DMS53 (cell line): ENCODE measurements at regions not wholly inside any gene's neighbourhood (a gene's known extent, or its start where the extent isn't known, plus 50 kb on each side); places are given as distances from the start of the nearest gene placed in this dataset.

Source experiments
- DNase-seq: peaks from one replicate; lab custom pipeline; 2025; lab: John Stamatoyannopoulos, UW

DNA sequence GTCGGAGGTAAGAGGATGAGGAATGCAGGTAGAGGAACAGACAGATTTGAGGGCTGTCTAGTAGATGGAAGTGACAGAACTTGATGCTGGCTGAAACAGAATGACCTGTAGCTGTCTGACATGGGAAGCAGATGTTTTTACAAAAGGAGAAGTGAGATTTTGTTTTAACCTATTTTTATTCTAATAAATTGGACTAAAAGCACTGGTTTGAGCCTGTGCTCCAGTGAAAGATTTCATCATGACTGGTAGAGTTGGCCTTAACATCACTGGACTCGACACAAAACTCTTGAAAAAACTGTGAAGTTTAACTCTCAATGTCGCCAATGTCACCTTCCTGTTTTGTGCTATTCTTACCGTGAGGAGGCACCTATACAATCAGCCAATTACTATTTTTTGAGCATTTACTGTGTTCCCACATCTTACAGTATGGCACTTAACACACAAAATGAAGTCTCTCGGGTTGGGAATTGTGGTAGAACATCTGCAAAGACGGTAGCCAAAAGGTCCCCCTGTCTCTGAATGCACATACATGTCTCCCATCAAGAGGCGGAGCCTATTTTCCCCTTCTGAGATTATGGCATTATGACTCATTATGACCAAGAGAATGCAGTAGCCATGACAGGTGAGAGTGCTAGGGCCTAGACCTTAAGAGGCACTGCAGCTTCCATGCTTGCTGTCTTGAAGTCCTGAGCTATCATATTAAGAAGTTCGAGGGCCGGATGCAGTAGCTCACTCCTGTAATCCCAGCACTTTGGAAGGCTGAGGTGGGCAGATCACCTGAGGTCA lies 93.2 kb downstream of the FOXF2 start:
- DNase-seq, result no peak

DNA sequence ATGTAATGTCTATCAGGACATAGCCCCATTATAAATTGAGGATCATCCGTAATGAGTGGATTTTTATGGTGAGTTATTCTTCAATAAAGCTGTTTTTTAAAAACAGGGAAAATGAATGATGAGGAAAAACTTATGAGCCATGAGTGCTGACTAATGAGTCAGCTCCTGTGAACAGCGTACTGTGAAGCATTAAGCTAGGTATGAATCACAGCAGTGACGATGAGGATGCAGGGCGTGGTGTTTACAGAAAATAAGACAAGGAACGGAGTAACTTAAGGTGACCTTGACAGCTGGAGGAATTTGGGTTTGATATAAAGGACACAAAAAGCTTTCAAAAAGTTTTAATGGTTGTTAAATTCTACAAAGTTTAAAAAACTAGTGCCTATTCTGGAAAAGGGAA lies 96.3 kb downstream of the FOXF2 start:
- DNase-seq, result no peak

DNA sequence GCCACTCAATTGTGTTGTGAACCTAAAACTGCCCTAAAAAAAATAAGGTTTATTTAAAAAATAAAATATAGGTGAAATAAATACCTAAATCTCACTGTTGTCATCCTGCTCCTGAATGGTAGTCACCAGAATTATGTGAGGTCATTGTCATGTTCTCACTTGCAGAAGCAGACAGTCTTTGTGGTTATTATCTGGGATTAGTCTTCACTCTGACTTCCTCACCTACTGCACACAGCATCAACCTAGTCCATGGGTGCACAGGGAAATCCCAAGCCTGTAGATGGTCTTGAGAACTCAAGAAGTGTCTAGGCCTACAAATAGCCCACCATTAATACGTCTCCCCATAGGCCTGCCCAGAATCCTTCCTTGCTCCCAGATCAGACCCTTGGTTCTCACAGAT lies 97.0 kb downstream of the FOXF2 start:
- DNase-seq, result no peak

DNA sequence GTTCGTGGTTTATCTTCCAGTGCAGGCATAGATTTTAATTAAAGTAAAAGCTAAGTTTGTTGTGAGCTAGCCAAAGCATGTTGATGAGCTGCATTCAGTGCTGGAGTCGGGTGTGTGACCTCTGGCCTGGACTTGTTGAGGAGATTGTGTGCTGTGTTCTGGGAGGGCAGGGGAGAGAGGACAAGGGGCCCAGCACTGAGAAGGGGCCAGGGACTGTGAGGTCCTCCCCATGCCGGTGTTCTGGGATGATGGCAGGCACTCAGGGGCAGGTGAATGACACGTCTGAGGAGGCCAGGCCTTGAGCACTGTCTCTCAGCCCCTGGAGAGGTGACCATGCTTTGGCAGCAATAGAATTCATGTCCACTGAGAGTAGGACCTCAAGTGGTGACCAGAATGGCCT lies 97.9 kb downstream of the FOXF2 start:
- DNase-seq, result no peak

DNA sequence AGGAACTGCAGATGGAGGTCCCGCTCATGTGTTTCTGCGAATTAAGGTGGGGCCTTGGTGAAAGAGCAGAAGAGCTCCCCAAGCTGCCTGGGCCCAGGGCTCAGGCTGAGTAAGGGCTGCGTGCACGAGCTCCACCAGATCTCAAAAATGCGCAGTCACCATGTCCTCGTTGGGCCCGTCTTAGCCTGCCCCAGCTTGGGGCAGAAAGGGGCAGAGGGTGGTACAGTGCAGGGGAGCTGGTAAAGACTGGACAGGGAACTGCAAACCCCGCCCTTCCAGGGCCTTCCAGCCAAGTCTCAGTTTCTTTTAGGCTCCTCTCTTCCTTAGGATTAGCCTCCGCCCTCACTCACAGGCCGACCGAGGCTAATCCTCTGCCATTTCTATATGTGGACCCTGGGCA lies 101.6 kb downstream of the FOXF2 start:
- DNase-seq, result no peak

DNA sequence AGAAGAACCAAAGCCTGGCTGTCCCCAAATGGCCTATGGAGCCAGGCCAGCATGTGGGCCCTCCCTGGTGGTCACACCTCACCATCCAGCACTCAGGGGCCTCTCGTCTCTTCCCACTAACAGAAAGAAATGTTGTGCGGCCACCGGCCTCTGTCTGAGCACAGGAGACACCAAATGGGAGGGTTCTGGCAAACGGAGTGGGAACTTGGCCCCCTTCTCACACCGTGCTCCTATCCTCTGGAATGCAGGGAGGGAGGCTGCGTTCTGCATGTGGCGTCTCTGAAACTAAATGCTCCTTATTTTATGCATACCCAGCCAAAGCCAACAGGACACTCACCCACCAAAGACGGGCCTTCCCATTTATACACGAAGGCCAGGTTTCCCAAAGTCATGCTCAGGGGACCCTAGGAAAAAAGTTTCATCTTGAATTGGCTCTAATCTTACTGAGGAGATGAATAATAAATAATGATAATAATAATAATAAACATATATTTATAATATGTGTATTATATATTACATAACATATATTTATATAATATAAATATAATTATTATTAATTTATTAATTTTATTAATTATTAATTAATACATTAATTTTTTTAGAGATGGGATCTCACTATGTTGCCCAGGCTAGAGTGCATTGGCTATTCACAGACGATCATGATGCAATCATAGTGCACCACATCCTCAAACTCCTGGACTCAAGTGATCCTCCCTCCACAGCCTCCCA lies 102.4 kb downstream of the FOXF2 start:
- no peak for DNase-seq

DNA sequence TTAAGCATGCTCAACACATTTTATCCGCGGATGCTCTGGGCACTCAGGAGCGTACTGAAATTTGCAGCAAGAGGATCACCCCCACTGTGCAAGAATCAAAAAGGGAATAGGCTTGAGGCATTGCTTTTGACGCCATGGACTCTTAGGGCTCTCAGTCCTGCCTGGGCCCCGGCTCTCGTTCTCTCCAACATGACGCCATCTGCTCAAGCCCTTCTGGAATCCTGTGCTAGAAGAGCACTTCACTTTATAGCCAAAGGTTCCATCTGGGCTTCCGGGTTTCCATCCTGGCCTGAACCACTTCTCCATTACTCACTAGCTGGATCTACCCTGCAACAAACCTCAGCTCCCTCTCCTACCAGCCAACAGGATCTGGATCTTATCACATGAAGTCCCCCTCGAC lies 105.3 kb downstream of the FOXF2 start:
- DNase-seq, result peak; percentile 29

DNA sequence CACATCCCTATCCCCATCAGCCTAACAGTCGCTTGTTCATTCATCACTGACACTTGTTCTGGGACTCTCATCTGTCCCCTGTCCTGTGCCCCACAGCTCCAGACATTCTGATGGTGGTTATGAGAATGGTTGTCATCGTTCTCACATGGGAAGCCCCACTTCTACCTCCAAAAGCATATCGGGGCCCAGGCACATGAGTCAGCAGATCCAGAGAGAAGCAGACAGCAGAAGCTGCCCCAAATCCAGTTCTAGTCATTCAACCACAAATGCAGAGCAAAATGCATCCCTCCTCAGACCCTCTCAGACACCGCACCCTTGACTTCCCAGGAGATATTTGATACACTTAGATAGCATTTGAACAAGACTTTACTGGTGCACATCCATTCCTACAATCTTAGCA lies 106.0 kb downstream of the FOXF2 start:
- DNase-seq, result no peak

DNA sequence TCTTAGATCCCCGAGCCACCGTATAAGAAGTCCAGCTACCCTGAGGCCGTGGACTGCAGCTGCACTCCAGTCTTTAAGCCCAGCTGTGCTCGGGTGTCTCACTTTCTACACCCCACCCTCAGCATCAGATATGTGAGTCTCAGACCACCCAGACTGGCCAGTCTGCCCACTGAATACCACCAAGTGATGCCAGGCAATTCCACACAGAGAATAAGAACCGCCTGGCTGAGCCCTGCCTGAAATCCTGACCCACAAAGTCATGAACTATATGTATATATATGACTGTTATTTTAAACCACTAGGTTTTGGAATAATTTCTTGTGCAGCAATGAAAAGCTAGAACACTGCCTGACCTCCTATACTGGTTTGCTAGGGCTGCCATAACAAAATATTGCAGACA lies 106.7 kb downstream of the FOXF2 start:
- DNase-seq, result no peak

DNA sequence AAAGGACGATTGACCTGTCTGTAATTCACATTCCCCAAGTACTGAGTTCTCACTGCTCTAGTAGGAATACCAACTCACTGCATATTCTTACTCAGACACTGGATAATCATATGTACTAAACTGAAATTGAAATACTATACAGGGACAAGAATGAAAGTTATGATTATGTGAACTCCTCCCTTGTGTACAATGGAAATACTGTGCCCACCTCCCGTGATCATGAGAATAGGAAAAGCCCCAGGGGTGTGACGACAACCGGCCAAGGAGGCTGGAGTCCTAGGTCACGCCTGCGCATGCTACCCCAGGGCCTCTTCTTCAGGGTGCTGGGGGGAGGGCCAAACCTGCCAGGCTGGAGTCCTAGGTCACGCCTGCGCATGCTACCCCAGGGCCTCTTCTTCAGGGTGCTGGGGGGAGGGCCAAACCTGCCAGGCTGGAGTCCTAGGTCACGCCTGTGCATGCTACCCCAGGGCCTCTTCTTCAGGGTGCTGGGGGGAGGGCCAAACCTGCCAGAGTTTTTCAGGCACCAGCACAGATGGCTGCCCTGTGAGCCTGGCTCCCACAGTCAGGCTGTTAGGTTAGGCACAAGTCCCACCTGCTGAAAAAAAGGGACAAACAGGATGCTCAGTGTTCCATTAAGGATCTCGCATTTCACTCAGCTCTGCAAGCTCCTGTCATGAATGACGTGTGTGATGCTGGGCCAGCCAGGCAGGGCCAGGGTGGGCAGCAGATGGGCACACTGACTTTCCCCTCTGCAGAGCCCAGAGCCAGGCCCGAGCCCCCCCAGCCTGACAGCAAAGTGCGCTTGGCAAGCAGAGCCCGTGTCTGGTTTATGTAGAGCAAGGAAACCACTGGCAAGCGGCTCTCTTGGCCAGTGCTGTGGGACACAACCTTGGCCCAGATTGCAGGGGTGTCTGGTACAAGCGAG lies 107.7 kb downstream of the FOXF2 start:
- no peak for DNase-seq

DNA sequence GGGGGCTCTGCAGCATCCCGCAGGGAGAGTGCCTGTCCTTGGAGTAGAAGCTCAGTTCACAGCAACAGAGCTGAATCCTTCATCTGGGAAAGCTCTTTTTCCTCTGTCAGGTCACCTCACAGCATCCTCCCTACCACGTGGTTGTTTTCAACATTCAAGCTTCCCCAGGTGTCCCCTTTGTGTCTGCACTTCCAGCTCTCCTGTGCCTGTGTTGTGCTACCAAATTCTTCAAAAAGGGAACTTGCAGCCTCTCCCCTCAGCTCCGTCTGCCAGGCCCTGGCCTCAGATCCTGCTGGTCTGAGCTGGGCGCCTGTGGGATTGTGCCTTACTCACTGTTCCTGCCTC lies 108.4 kb downstream of the FOXF2 start:
- no peak for DNase-seq

DNA sequence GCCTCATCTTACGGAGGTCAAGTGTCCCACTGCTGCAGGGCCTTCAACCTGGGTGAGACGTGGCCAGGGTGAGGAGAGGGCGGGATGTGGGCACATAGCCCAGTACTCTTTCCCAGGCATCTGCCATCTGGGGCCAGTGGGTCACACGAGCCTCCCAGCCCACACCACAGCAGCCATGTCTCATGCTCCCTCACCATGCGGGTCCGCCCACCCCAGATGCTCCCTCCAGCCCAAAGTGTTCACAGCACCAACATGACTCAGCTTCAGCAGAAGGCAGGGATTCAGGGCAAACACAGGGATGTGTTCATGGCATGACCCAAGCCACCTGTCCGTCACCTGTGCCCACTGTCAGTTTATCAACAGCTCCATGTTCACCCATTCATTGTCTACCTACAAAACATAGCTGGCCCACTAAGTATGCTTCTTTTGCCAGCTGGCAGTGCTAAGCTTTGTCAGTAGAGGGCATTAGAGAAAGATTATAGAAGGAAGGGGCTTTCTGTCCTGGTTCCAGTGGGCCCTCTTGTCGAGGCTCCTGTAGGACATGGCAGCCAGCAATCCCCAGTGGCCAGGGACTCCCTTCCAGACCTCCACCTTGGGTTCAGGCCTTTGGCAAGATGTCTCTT lies 109.2 kb downstream of the FOXF2 start:
- no peak for DNase-seq

DNA sequence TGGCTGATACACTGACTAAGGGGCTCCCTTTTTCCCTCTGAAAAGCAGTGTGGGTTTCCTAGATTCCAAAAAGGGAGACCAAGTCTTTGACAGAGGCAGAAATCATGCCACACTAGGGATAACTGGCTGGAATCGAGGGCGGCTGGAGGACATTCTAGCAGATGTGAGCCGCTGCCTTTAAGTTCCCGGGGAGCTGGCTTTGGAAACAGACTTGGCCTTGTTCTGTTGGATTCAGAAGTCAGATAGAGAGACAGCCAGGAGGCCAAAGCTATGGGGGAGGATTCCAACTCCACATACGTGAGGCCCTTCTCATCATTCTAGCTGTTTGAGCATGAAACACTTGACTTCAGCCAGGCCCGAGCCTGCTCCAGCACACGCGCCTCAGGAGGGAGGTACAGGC lies 109.9 kb upstream of the FOXC1 start:
- no peak for DNase-seq

DNA sequence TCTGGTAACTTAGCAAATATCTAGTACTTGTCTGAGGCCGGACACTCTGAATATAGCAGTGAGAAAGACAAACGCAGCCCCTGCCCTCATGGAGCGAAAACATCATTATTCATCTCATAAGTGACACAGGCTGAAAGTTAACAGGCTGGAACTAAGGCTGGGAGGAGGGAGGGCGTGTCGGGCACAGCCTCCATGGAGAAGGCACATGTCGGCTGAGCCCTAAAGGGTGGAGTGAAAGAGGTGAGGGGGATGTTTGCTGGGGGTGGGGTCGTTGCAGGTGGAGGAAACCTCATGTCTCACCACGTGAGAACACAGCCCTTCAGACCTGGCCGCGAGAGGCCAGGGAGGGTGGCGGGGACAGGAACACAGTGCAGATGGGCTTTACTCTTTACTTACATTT lies 108.8 kb upstream of the FOXC1 start:
- DNase-seq, result no peak

DNA sequence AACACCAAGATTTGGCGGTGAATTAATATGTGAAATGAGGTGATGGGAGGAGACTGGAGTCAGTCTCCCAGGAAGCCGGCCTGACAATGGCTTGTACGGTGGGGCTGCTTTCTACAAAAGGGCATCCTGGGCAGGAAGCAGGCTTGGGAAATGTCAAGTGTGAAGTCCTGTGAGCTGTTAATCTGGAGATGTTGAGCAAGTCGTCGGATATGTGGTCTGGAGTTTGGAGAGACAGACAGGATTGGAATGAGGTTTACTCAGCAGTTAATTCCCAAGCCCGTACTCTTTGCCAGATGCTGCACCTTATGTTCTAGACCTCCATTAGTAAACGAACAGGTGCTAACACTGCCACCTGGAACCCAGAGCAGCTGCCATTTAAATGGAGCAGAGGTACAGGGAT lies 107.7 kb upstream of the FOXC1 start:
- no peak for DNase-seq

DNA sequence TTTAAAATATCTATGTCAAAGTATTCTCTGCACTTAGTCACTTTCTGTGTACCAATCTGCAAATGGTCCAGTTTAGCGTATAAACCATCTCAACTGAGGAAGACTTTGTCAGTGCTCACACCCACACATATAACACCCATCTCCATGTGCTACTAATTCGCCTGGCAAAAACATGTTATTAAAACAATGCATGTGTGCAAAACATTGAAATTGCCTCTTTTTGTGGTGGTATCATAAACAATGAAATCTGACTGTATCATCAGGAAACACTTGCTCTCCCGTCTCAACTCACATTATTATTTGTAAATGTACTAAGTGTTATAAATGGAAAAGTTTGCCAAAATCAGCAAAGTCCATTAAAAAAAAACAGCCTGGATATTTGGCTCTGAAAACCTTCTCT lies 105.9 kb upstream of the FOXC1 start:
- DNase-seq, result no peak

DNA sequence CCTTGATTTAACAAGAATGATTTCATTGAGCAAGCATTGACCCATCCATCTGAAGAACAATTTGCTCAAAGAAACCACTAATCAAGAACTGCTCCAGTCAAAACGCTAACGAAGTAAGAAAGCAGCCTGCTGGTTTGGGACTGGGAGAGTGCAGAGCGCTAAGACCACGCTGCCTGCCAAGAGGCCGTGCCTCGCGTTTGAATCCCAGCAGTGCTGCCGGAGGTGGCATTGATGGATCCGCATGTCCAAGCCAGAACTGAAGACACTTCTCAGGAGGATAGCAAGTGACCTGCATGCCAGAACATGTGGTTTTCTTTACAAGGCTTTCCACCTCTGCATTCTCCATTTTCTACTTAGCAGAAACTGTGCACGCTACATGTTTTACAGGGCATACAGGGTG lies 105.2 kb upstream of the FOXC1 start:
- no peak for DNase-seq

DNA sequence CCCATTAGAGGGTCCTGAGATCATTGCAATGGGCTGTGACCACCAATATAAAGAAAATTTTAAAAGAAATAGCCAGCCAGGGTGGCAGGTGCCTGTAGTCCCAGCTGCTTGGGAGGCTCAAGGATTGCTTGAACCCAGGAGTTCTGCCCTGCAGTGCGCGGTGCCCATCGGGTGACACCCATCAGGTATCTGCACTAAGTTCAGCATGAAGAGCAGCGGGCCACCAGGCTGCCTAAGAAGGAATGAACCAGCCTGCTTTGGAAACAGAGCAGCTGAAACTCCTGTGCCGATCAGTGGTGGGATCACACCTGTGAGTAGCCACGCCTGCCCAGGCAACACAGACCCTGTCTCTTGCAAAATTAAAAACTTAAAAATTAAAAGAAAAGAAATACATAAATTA lies 102.5 kb upstream of the FOXC1 start:
- DNase-seq, result no peak

DNA sequence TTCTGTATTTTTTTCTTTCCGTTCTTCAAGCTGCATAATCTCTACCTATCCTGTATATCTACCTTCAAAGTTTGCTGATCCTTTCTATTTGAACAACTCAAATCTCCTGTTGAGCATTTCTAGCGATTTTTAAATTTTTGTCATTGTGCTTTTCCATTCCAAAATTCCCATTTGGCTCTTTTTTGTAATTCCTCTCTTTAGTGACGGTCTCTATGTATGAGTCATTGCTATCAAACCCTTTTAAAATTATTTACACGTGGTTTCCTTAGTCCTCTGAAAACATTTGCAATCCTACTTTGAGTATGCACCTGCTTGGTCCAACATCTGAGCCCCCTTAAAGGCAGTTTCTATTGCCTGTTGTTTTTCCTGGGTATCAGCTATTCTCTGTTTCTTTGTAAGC lies 100.5 kb upstream of the FOXC1 start:
- DNase-seq, result no peak

DNA sequence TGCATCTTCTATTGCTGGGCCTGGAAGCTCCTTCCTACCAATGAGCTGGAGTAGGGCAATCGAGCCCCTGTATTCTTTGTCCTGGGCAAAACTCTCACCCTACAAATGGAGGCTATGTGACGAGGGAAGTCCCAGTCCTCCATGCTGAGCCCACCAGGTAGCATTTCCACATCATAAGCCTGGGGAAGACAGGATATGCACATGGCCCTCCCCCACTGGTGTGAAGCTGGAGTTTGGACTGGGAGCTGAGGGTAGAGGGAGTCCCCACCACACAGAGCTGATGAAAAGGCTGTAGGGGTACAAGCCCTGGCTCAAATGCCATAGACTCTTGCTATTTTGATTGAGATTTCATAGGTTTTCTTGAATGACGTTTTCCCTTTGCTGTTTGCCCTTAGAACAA lies 99.5 kb upstream of the FOXC1 start:
- no peak for DNase-seq

DNA sequence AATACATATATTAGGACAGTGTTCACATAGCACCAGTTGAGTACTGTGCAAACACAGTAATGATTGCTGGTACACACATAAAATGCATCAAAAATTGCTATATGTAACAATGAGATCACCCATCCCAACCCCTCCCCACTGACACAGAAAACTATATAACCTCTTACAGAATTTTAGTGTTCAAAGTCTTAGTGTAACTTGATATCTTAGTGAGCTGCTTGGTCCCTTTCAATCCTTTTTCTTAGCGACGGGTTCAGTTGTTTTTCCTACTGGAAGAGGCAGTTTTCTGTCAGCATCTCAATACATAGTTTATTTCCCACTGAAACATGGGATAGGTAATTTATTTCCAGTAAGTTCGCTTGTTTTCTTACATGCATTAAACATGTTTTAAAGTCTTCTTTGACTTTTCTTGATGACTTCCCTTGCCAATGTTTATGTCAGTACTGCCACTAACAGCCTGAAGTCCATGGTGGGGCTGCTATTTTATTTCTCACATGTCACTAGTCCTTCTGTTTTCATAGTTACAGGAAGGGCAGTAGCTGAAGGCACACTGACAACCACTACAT lies 96.4 kb upstream of the FOXC1 start:
- no peak for DNase-seq

DNA sequence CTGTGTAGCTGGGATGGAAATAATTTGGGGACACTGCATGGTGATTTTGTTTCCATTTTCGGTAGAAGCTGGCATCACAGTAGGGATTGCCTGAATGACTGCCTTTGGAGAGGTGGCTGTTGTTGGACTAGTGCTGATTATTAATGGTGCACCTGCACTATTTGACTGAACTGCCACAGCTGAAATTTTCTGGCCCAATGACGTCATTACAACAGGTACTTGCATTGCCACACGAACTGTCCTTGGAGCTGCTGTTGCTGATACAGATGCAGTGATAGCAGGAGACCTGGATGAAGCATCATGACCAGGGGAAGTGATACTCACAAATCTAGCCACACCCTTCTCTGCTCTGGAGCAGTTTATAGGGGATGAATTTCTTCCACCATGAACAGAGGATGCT lies 95.6 kb upstream of the FOXC1 start:
- no peak for DNase-seq
